ENCODE measurements at regions not wholly inside any gene's neighbourhood (a gene's known extent, or its start where the extent isn't known, plus 50 kb on each side); places are given as distances from the start of the nearest gene placed in this dataset.
A peak's percentile ranks its signal among the peaks of the same experiment; 100 is the strongest.

GRCh38 chr20:50415021-50415515, 95.1 kb upstream of the PTPN1 start:
- no peak for DNase-seq (ENCODE audit: low read depth in 4 of 4, low spot score in 2 of 4)

GRCh38 chr20:50415516-50416268, 94.5 kb upstream of the PTPN1 start:
- peak in 2 of 4 donors; percentile 62 to 67 for DNase-seq (ENCODE audit: low read depth in 4 of 4, low spot score in 2 of 4)

GRCh38 chr20:50416269-50417022, 93.7 kb upstream of the PTPN1 start:
- DNase-seq (ENCODE audit: low read depth in 4 of 4, low spot score in 2 of 4) = no peak

GRCh38 chr20:50417023-50417329, 93.2 kb upstream of the PTPN1 start:
- no peak for DNase-seq (ENCODE audit: low read depth in 4 of 4, low spot score in 2 of 4)

- DNase-seq (ENCODE audit: low read depth in 4 of 4, low spot score in 2 of 4) = no peak
These were observed 92.5 kb upstream of the PTPN1 start for GRCh38 chr20:50417484-50418235.

GRCh38 chr20:50418890-50419642, 91.1 kb upstream of the PTPN1 start:
- DNase-seq (ENCODE audit: low read depth in 4 of 4, low spot score in 2 of 4) = no peak

GRCh38 chr20:50420380-50420779, 89.8 kb upstream of the PTPN1 start:
- DNase-seq (ENCODE audit: low read depth in 4 of 4, low spot score in 2 of 4) = no peak

GRCh38 chr20:50421356-50422340, 88.5 kb upstream of the PTPN1 start:
- DNase-seq (ENCODE audit: low read depth in 4 of 4, low spot score in 2 of 4) = no peak

- no peak for DNase-seq (ENCODE audit: low read depth in 4 of 4, low spot score in 2 of 4)
These were observed 86.4 kb upstream of the PTPN1 start for GRCh38 chr20:50423758-50424157.

GRCh38 chr20:50425076-50425475, 85.1 kb upstream of the PTPN1 start:
- DNase-seq (ENCODE audit: low read depth in 4 of 4, low spot score in 2 of 4) = no peak

GRCh38 chr20:50426866-50427718, 83.1 kb upstream of the PTPN1 start:
- DNase-seq (ENCODE audit: low read depth in 4 of 4, low spot score in 2 of 4) = no peak

- DNase-seq (ENCODE audit: low read depth in 4 of 4, low spot score in 2 of 4) = no peak
These were observed 82.5 kb upstream of the PTPN1 start for GRCh38 chr20:50427719-50428083.

- no peak for DNase-seq (ENCODE audit: low read depth in 4 of 4, low spot score in 2 of 4)
These were observed 81.9 kb upstream of the PTPN1 start for GRCh38 chr20:50428097-50428828.

GRCh38 chr20:50429412-50429811, 80.8 kb upstream of the PTPN1 start:
- DNase-seq (ENCODE audit: low read depth in 4 of 4, low spot score in 2 of 4) = no peak

GRCh38 chr20:50431066-50431450, 79.1 kb upstream of the PTPN1 start:
- DNase-seq (ENCODE audit: low read depth in 4 of 4, low spot score in 2 of 4) = no peak

GRCh38 chr20:50433001-50433761, 77.0 kb upstream of the PTPN1 start:
- DNase-seq (ENCODE audit: low read depth in 4 of 4, low spot score in 2 of 4) = no peak

- no peak for DNase-seq (ENCODE audit: low read depth in 4 of 4, low spot score in 2 of 4)
These were observed 75.9 kb upstream of the PTPN1 start for GRCh38 chr20:50434321-50434652.

Data from left renal cortex interstitium (tissue), 4 donors.